OCI-LY3 (cell line): ENCODE measurements at regions not wholly inside any gene's neighbourhood (a gene's known extent, or its start where the extent isn't known, plus 50 kb on each side); places are given as distances from the start of the nearest gene placed in this dataset.

Experiments used
- H2AFZ ChIP-seq: fragments of 200-600, 300-600 bp; shearing (Covaris generic); 2 replicates; pipeline ENCODE4 v1.6.0; 2014; ENCODE audit warnings: antibody characterized with exemption, low read depth, low read length
- H3K27ac ChIP-seq: fragments of 200-600, 300-600 bp; sonication (generic); 2 replicates; pipeline ENCODE4 v1.5.1; 2014; ENCODE audit warnings: mild to moderate bottlenecking, low read length, moderate library complexity, mixed read lengths
- H3K27me3 ChIP-seq: fragments of 200-600, 300-600 bp; sonication (generic); 2 replicates; pipeline ENCODE4 v1.6.1; 2014; ENCODE audit warnings: low read depth, low read length, mixed read lengths
- H3K36me3 ChIP-seq: fragments of 200-600, 300-600 bp; sonication (generic); replicated peaks from 2 replicates; pipeline ENCODE3; 2014; ENCODE audit warnings: low read depth, low read length, mixed read lengths
- H3K4me1 ChIP-seq: fragments of 300-600, 200-600 bp; sonication (generic); 2 replicates; pipeline ENCODE4 v1.6.1; 2014; ENCODE audit warnings: low read length, mixed read lengths
- H3K4me2 ChIP-seq: fragments of 200-600, 300-600 bp; sonication (generic); 2 replicates; pipeline ENCODE4 v1.6.1; 2014; ENCODE audit warnings: low read length, mixed read lengths
- H3K4me3 ChIP-seq: fragments of 300-600, 200-600 bp; sonication (generic); 2 replicates; pipeline ENCODE4 v1.5.1; 2014; ENCODE audit warnings: antibody characterized with exemption, mild to moderate bottlenecking, low read length, moderate library complexity
- H3K79me2 ChIP-seq: fragments of 300-600, 200-600 bp; shearing (Covaris generic); 2 replicates; pipeline ENCODE4 v1.6.1; 2014; ENCODE audit warnings: mild to moderate bottlenecking, low read length, mixed read lengths
- H3K9ac ChIP-seq: fragments of 300-600, 200-600 bp; shearing (Covaris generic); 2 replicates; pipeline ENCODE4 v1.6.0; 2014; ENCODE audit warnings: mild to moderate bottlenecking, low read length, moderate library complexity
- H3K9me3 ChIP-seq: fragments of 200-600, 300-600 bp; shearing (Covaris generic); 2 replicates; pipeline ENCODE4 v1.6.1; 2014; ENCODE audit warnings: low read length, mixed read lengths; ENCODE audit not compliant: insufficient read depth
- H4K20me1 ChIP-seq: fragments of 200-600, 300-600 bp; sonication (generic); 2 replicates; pipeline ENCODE4 v1.6.1; 2016; ENCODE audit warnings: low read length, mixed read lengths; ENCODE audit not compliant: insufficient read depth
- CTCF ChIP-seq: fragments of 200-600, 300-600 bp; sonication (generic); IDR thresholded peaks from 2 replicates; pipeline ENCODE4 v1.5.1; 2014; ENCODE audit warnings: antibody characterized with exemption, low read length, low read depth
- EZH2phosphoT487 ChIP-seq: fragments of 200-600 bp; shearing (Covaris generic); IDR thresholded peaks from 2 replicates; pipeline ENCODE4 v1.6.1; 2018; ENCODE audit warnings: antibody characterized with exemption, mixed run types, low read depth

- Histone ChIP-seq H4K20me1 (no peaks in the 10 kb centered on the region), H3K36me3 (no peaks in the 10 kb centered on the region), H2AFZ (no peak overlapping the region), H3K4me2 (no peak overlapping the region), H3K4me3 (no peak overlapping the region), H3K9me3 (no peaks in the 10 kb centered on the region), H3K27me3 (peaks cover 14% of the 10 kb centered on the region; the same call in 1 of the 2 replicates), H3K4me1 (peaks cover 7% of the 10 kb centered on the region), H3K9ac (no peak overlapping the region), H3K27ac (no peak overlapping the region), H3K79me2 (no peaks in the 10 kb centered on the region)
- no peak for TF ChIP-seq EZH2phosphoT487
- TF ChIP-seq CTCF = no peak
Measured at GRCh38 chr9:88307136-88307535, 81.1 kb upstream of the SPIN1 start.

DNA sequence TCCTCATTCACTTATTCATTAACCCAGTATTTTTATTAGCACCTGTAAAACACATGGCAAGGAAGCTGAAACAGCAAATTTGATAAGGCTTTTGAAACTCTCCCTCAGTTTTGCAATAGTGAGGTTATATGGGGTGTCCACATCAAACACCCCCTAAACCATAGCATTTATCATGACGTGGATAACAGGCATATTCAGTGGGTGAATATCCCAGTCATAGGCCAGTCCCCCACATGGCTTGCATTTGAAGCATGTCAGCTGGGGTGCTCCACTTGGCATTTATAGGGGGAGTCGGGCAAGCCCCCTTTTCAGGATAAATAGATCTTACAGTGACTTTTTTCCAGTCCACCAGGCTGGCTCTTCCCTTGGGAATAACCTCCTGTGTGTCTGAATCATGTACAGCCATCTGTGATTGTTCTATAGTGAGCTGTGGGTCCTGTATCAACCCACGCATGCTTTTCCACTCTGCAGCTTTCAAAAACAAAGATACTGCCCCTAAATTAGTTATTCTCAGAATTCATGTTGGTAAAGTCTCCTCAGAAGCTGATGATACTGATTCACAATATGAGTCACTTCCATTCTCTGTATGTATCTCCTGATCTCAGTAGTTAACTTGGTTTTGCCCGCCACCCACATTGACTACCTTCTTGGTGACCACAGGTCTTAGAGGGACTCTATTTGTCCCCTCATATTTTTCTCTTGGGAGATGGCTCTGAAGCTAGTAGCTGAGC lies 84.4 kb upstream of the SPIN1 start:
- peak overlapping the region; percentile 55 for H3K4me2 ChIP-seq
- H3K27me3 ChIP-seq = peaks cover 14% of the 10 kb centered on the region; the same call in 1 of the 2 replicates
- peaks cover 7% of the 10 kb centered on the region for H3K4me1 ChIP-seq
- H3K9ac ChIP-seq = no peak overlapping the region
- no peaks in the 10 kb centered on the region for H3K36me3 ChIP-seq
- H3K4me3 ChIP-seq = 0 out of 2 replicates have a peak overlapping the region, but pooled peaks have one; percentile 30
- no peaks in the 10 kb centered on the region for H3K9me3 ChIP-seq
- no peak overlapping the region for H3K27ac ChIP-seq
- no peak overlapping the region for H2AFZ ChIP-seq
- TF ChIP-seq CTCF (no peak), EZH2phosphoT487 (no peak)
- no peaks in the 10 kb centered on the region for H3K79me2 ChIP-seq
- H4K20me1 ChIP-seq = no peaks in the 10 kb centered on the region

GRCh38 chr9:88302579-88303324 lies 85.5 kb upstream of the SPIN1 start:
- H3K4me3 ChIP-seq = no peak overlapping the region

More at GRCh38 chr9:88302579-88303324, 85.5 kb upstream of the SPIN1 start:
- Histone ChIP-seq H3K9me3 (no peaks in the 10 kb centered on the region), H3K4me2 (no peak overlapping the region), H3K9ac (no peak overlapping the region), H4K20me1 (no peaks in the 10 kb centered on the region), H3K4me1 (peaks cover 7% of the 10 kb centered on the region), H3K27ac (no peak overlapping the region), H3K79me2 (no peaks in the 10 kb centered on the region), H3K36me3 (no peaks in the 10 kb centered on the region), H2AFZ (no peak overlapping the region), H3K27me3 (peaks cover 12% of the 10 kb centered on the region; the same call in 1 of the 2 replicates)
- no peak for TF ChIP-seq EZH2phosphoT487
- no peak for TF ChIP-seq CTCF
